C4-2B (cell line): ENCODE measurements at regions not wholly inside any gene's neighbourhood (a gene's known extent, or its start where the extent isn't known, plus 50 kb on each side); places are given as distances from the start of the nearest gene placed in this dataset.
A peak's percentile ranks its signal among the peaks of the same experiment; 100 is the strongest.

Experiments
- H3K27ac ChIP-seq: fragments of 450-650 bp; 2 replicates; pipeline ENCODE4 v1.5.1; 2017
- CTCF ChIP-seq: fragments of 450-650 bp; conservative IDR thresholded peaks from 2 replicates; pipeline ENCODE4 v1.5.1; 2017; ENCODE audit warnings: mild to moderate bottlenecking
- ZFX ChIP-seq: fragments of 450-650 bp; IDR thresholded peaks from 2 replicates; pipeline ENCODE4 v1.6.1; 2017

- TF ChIP-seq CTCF (no peak), ZFX (no peak)
- peak overlapping the region; percentile 84 for H3K27ac ChIP-seq
Measured at GRCh38 chr13:70385852-70386251, 277.6 kb upstream of the KLHL1 start.

GRCh38 chr13:70384156-70384555, 275.9 kb upstream of the KLHL1 start:
- TF ChIP-seq ZFX: no peak
- TF ChIP-seq CTCF: no peak
- H3K27ac ChIP-seq: no peak overlapping the region

- TF ChIP-seq ZFX (no peak), CTCF (no peak)
- H3K27ac ChIP-seq: peak overlapping the region; percentile 61
Measured at GRCh38 chr13:70380809-70381208, 272.6 kb upstream of the KLHL1 start.

GRCh38 chr13:70375718-70376117, 267.5 kb upstream of the KLHL1 start:
- no peak overlapping the region for H3K27ac ChIP-seq
- no peak for TF ChIP-seq ZFX
- no peak for TF ChIP-seq CTCF

GRCh38 chr13:70370924-70371323, 262.7 kb upstream of the KLHL1 start:
- TF ChIP-seq CTCF: no peak
- no peak for TF ChIP-seq ZFX
- H3K27ac ChIP-seq: no peak overlapping the region

GRCh38 chr13:70366720-70367119, 258.5 kb upstream of the KLHL1 start:
- no peak overlapping the region for H3K27ac ChIP-seq
- TF ChIP-seq ZFX (no peak), CTCF (no peak)

- no peak overlapping the region for H3K27ac ChIP-seq
- TF ChIP-seq CTCF: no peak
- no peak for TF ChIP-seq ZFX
Measured at GRCh38 chr13:70363991-70364390, 255.7 kb upstream of the KLHL1 start.
